Spleen (tissue), 11 donors: ENCODE measurements at regions not wholly inside any gene's neighbourhood (a gene's known extent, or its start where the extent isn't known, plus 50 kb on each side); places are given as distances from the start of the nearest gene placed in this dataset.

Experiments used
- DNase-seq: peaks from one replicate; pipeline ENCODE4 v3.0.0-alpha.2; 2020
- H3K27ac ChIP-seq, 8 donors: fragments of 200-600 bp; sonication (generic) in 7 of 8; 1 replicate in 4 of 8; 2 replicates in 4 of 8; pipeline versions ENCODE4 v1.5.0 to v1.8.0; 2016 to 2021; ENCODE audit warnings: inconsistent platforms in 4 of 8, mild to moderate bottlenecking in 4 of 8, moderate library complexity in 1 of 8
- H3K27me3 ChIP-seq, 7 donors: fragments of 200-600 bp; sonication (generic) in 6 of 7; replicated peaks in 1 of 7; 1 replicate in 4 of 7; 2 replicates in 3 of 7; pipeline versions ENCODE4 v1.5.0 to v1.8.0; 2016 to 2021; ENCODE audit warnings: inconsistent platforms in 3 of 7, mild to moderate bottlenecking in 1 of 7
- H3K36me3 ChIP-seq, 6 donors: fragments of 200-600 bp; sonication (generic) in 5 of 6; 1 replicate in 4 of 6; 2 replicates in 2 of 6; pipeline versions ENCODE4 v1.5.0 to v1.8.0; 2016 to 2021; ENCODE audit warnings: inconsistent platforms in 2 of 6
- H3K4me1 ChIP-seq, 6 donors: fragments of 200-600 bp; sonication (generic) in 5 of 6; 1 replicate in 3 of 6; 2 replicates in 3 of 6; pipeline versions ENCODE4 v1.5.0 to v1.8.0; 2016 to 2021; ENCODE audit warnings: inconsistent platforms in 3 of 6
- H3K4me3 ChIP-seq, 8 donors: fragments of 200-600 bp; sonication (generic) in 7 of 8; 1 replicate in 4 of 8; 2 replicates in 4 of 8; pipeline versions ENCODE4 v1.5.0 to v1.8.0; 2016 to 2021; ENCODE audit warnings: inconsistent platforms in 4 of 8, mild to moderate bottlenecking in 4 of 8, moderate library complexity in 2 of 8
- H3K9me3 ChIP-seq, 8 donors: fragments of 200-600 bp; sonication (generic) in 7 of 8; 1 replicate in 4 of 8; 2 replicates in 4 of 8; pipeline versions ENCODE4 v1.5.0 to v1.8.0; 2016 to 2021; ENCODE audit warnings: inconsistent platforms in 4 of 8
- CTCF ChIP-seq, 11 experiments: fragments of 200-600 bp in 7 of 11; fragments of 450-650 bp in 4 of 11; sonication (generic) in 4 of 11; IDR thresholded peaks in 8 of 11; conservative IDR thresholded peaks in 3 of 11; 1 replicate in 7 of 11; 2 replicates in 4 of 11; pipeline versions ENCODE4 v1.4.0 to v1.8.0; 2016 to 2021; ENCODE audit warnings: antibody characterized with exemption in 11 of 11, inconsistent platforms in 4 of 11, mild to moderate bottlenecking in 1 of 11
- POLR2A ChIP-seq, 3 donors: fragments of 450-650 bp; IDR thresholded peaks; one replicate each; pipeline ENCODE4 v1.5.1; 2017; ENCODE audit warnings: antibody characterized with exemption in 3 of 3, mild to moderate bottlenecking in 1 of 3
- POLR2AphosphoS5 ChIP-seq, 3 donors: sonication (generic); formaldehyde crosslinking; IDR thresholded peaks; one replicate each; pipeline ENCODE4 v1.5.1; 2017; ENCODE audit warnings: antibody characterized with exemption in 3 of 3
- WGBS, 5 donors: extraction: QIAGEN DNeasy Blood & Tissue Kit in 3 of 5; methylation state at CpG; one replicate each; pipeline versions ENCODE4 v1.1.5 to v1.1.7; 2013 to 2018; 5-methylcytosine and 5-hydroxymethylcytosine counted together
- intact Hi-C: fragments of 100-400 bp; cut with DNase I; formaldehyde crosslinking; loops from one replicate; pipeline ENCODE4 v1.15.0; 2023; ENCODE audit warnings: low total_unique reads
- donor health status: healthy with polysubstance abuse.
- donor health status: DM: no; HTN: no; CAD: no; lungs with moderate emphysema.
- donor health status: DM: no; HTN: no; CAD: no.
- donor health status: Bipolar disorder and iron deficiency.
- donor health status: healthy.
- donor health status: DM: no; HTN: no; CAD: no.
- donor health status: DM: yes; HTN: yes; CAD: no.

GRCh38 chr17:14481664-14482063 is 180.8 kb downstream of the HS3ST3B1 start:
- no peak overlapping the region for H3K4me3 ChIP-seq
- no peaks in the 10 kb centered on the region for H3K4me1 ChIP-seq
- H3K36me3 ChIP-seq = no peaks in the 10 kb centered on the region
- no peak for DNase-seq
- intact Hi-C loops = no loop called here
- no peaks in the 10 kb centered on the region for H3K9me3 ChIP-seq
- H3K27me3 ChIP-seq = no peaks in the 10 kb centered on the region
- 84 to 90% (median 86%) methylated on average over 1 of the region's 1 CpG for WGBS, 5 donors
- TF ChIP-seq POLR2AphosphoS5 (IDR thresholded peaks at IDR 0.05) = no peak
- no peak for TF ChIP-seq POLR2A (IDR thresholded peaks at IDR 0.05)
- no peak for TF ChIP-seq CTCF (IDR thresholded peaks at IDR 0.05 in 8 of 11, conservative IDR thresholded peaks at IDR 0.05 in 3 of 11)
- no peak overlapping the region for H3K27ac ChIP-seq

GRCh38 chr17:14474591-14474990 is 173.7 kb downstream of the HS3ST3B1 start:
- H3K9me3 ChIP-seq = no peaks in the 10 kb centered on the region
- intact Hi-C loops = no loop called here
- 76 to 90% (median 81%) methylated on average over 4 of the region's 4 CpGs for WGBS, 5 donors
- H3K4me1 ChIP-seq = no peaks in the 10 kb centered on the region
- no peak overlapping the region for H3K27ac ChIP-seq
- no peak overlapping the region for H3K4me3 ChIP-seq
- H3K27me3 ChIP-seq = no peaks in the 10 kb centered on the region
- TF ChIP-seq POLR2A (IDR thresholded peaks at IDR 0.05) (no peak), CTCF (IDR thresholded peaks at IDR 0.05 in 8 of 11, conservative IDR thresholded peaks at IDR 0.05 in 3 of 11) (no peak), POLR2AphosphoS5 (IDR thresholded peaks at IDR 0.05) (no peak)
- H3K36me3 ChIP-seq = no peaks in the 10 kb centered on the region
- DNase-seq = no peak

- H3K27ac ChIP-seq = no peak overlapping the region
- no peaks in the 10 kb centered on the region for H3K27me3 ChIP-seq
- DNase-seq = no peak
- intact Hi-C loops = no loop called here
- TF ChIP-seq CTCF (IDR thresholded peaks at IDR 0.05 in 8 of 11, conservative IDR thresholded peaks at IDR 0.05 in 3 of 11) = no peak
- no peak for TF ChIP-seq POLR2A (IDR thresholded peaks at IDR 0.05)
- TF ChIP-seq POLR2AphosphoS5 (IDR thresholded peaks at IDR 0.05) = no peak
- H3K9me3 ChIP-seq = peaks cover 0 to 11% (median 8%) of the 10 kb centered on the region in 8 donors
- no peaks in the 10 kb centered on the region for H3K36me3 ChIP-seq
- 77 to 85% (median 77%) methylated on average over 7 of the region's 7 CpGs for WGBS, 5 donors
- no peak overlapping the region for H3K4me3 ChIP-seq
- H3K4me1 ChIP-seq = no peaks in the 10 kb centered on the region
Observed at GRCh38 chr17:14471052-14471451, 170.2 kb downstream of the HS3ST3B1 start.

GRCh38 chr17:14470417-14470816 is 169.5 kb downstream of the HS3ST3B1 start:
- Histone ChIP-seq H3K36me3 (no peaks in the 10 kb centered on the region), H3K9me3 (peaks cover 0 to 11% (median 8%) of the 10 kb centered on the region in 8 donors), H3K27me3 (no peaks in the 10 kb centered on the region), H3K4me3 (no peak overlapping the region), H3K27ac (no peak overlapping the region), H3K4me1 (no peaks in the 10 kb centered on the region)
- TF ChIP-seq POLR2AphosphoS5 (IDR thresholded peaks at IDR 0.05) = no peak
- TF ChIP-seq POLR2A (IDR thresholded peaks at IDR 0.05) = no peak
- intact Hi-C loops = no loop called here
- no peak for DNase-seq
- 72 to 84% (median 80%) methylated on average over 4 of the region's 4 CpGs for WGBS, 5 donors

- no peaks in the 10 kb centered on the region for H3K36me3 ChIP-seq
- peaks cover 0 to 11% (median 8%) of the 10 kb centered on the region in 8 donors for H3K9me3 ChIP-seq
- intact Hi-C loops = no loop called here
- no peak overlapping the region for H3K4me3 ChIP-seq
- no peaks in the 10 kb centered on the region for H3K27me3 ChIP-seq
- no peaks in the 10 kb centered on the region for H3K4me1 ChIP-seq
- no peak for DNase-seq
- no peak overlapping the region for H3K27ac ChIP-seq
- TF ChIP-seq POLR2AphosphoS5 (IDR thresholded peaks at IDR 0.05) (no peak), POLR2A (IDR thresholded peaks at IDR 0.05) (no peak), CTCF (IDR thresholded peaks at IDR 0.05 in 8 of 11, conservative IDR thresholded peaks at IDR 0.05 in 3 of 11) (no peak)
- WGBS, 5 donors = 72 to 84% (median 75%) methylated on average over 3 of the region's 3 CpGs
Observed at GRCh38 chr17:14469971-14470370, 169.1 kb downstream of the HS3ST3B1 start.
